Heart right ventricle (tissue), 16 donors: ENCODE measurements at regions not wholly inside any gene's neighbourhood (a gene's known extent, or its start where the extent isn't known, plus 50 kb on each side); places are given as distances from the start of the nearest gene placed in this dataset.
"Not testable (repeated sequence)": the region's sequence is repeated elsewhere in the genome, so short reads cannot be mapped to it uniquely, and the experiment has no call there.

Experiments used
- ATAC-seq, 8 donors: fragments of 200-7000 bp; cut with Tn5 transposase; one replicate each; pipeline ENCODE4 v1.9.1; 2020; ENCODE audit warnings: mild to moderate bottlenecking in 8 of 8, moderate library complexity in 8 of 8, moderate number of reproducible peaks in 1 of 8
- DNase-seq, 2 donors: peaks; one replicate each; pipeline ENCODE4 v3.0.0-alpha.2; 2020
- H3K27ac ChIP-seq, 10 donors: fragments of 200-600 bp; sonication (generic) in 2 of 10; one replicate each; pipeline versions ENCODE4 v1.5.0 to v1.8.0; 2020 to 2022; ENCODE audit warnings: mild to moderate bottlenecking in 3 of 10
- H3K27me3 ChIP-seq, 7 donors: fragments of 200-600 bp; one replicate each; pipeline ENCODE4 v1.8.0; 2021 to 2022; ENCODE audit warnings: mild to moderate bottlenecking in 2 of 7
- H3K36me3 ChIP-seq, 9 donors: fragments of 200-600 bp; sonication (generic) in 1 of 9; one replicate each; pipeline versions ENCODE4 v1.5.0 to v1.8.0; 2020 to 2022; ENCODE audit warnings: mild to moderate bottlenecking in 2 of 9
- H3K4me1 ChIP-seq, 9 donors: fragments of 200-600 bp; sonication (generic) in 1 of 9; one replicate each; pipeline versions ENCODE4 v1.5.0 to v1.8.0; 2020 to 2022; ENCODE audit warnings: mild to moderate bottlenecking in 4 of 9
- H3K4me3 ChIP-seq, 10 donors: fragments of 200-600 bp; sonication (generic) in 2 of 10; one replicate each; pipeline versions ENCODE4 v1.5.0 to v1.8.0; 2020 to 2022; ENCODE audit warnings: mild to moderate bottlenecking in 7 of 10, moderate library complexity in 2 of 10
- H3K9me3 ChIP-seq, 11 donors: fragments of 200-600 bp in 10 of 11; sonication (generic) in 2 of 11; one replicate each; pipeline versions ENCODE4 v1.5.0 to v1.8.0; 2013 to 2022; ENCODE audit warnings: mild to moderate bottlenecking in 2 of 11, control low read depth in 1 of 11, moderate library complexity in 1 of 11
- WGBS, 2 donors: extraction: QIAGEN DNeasy Blood & Tissue Kit; methylation state at CpG; one replicate each; pipeline ENCODE4 v1.1.7; 2013; ENCODE audit warnings: inconsistent platforms in 1 of 2; 5-methylcytosine and 5-hydroxymethylcytosine counted together
- intact Hi-C, 10 donors: fragments of 100-400 bp; cut with DNase I; formaldehyde crosslinking; loops; one replicate each; pipeline versions ENCODE4 v1.11.1 to v1.14.2; 2022
- TF ChIP-seq, protein P1 (sequence below), 9 donors: fragments of 200-600 bp; sonication (generic) in 2 of 9; IDR thresholded peaks; one replicate each; pipeline versions ENCODE4 v1.5.0 to v1.8.0; 2021 to 2022; ENCODE audit warnings: antibody characterized with exemption in 9 of 9, mild to moderate bottlenecking in 5 of 9, moderate library complexity in 1 of 9
- donor health status: Arrhythmogenic right ventricular cardiomyopathy.
- donor health status: ischemic (EF 13 %, LVEDD 7.1; RV severe dilation, severe dysfunction).
- donor health status: healthy with polysubstance abuse.
- donor health status: DM: no; HTN: yes; CAD: no.
- donor health status: DM: no; HTN: no; CAD: no.
- donor health status: ischemic (EF 25% LVEDD 6.9; RV normal size, moderate dysfunction).
- donor health status: ischemic (EF 25% LVEDD 5.7; RV mildly dilated, moderate dysfunction).
- donor health status: healthy.
- donor health status: DM: yes; HTN: yes; CAD: no.
- donor health status: Ischemic cardiomyopathy.
- donor health status: ischemic (EF 35%, LVEDD 5.7; RV mildly dilated, moderate dysfunction).
- donor health status: nonischemic (EF 11% LVEDD 7.7; RV severe dilation, severe dysfunction).
- donor health status: DM: yes; HTN: yes; CAD: no.
- donor health status: PGD.
- donor health status: ischemic (EF 29% LVEDD 5.4; RV normal size, mild dysfunction).
- donor health status: nonischemic (EF 23%, LVEDD 6.1; RV moderate dilation, normal function).

DNA sequence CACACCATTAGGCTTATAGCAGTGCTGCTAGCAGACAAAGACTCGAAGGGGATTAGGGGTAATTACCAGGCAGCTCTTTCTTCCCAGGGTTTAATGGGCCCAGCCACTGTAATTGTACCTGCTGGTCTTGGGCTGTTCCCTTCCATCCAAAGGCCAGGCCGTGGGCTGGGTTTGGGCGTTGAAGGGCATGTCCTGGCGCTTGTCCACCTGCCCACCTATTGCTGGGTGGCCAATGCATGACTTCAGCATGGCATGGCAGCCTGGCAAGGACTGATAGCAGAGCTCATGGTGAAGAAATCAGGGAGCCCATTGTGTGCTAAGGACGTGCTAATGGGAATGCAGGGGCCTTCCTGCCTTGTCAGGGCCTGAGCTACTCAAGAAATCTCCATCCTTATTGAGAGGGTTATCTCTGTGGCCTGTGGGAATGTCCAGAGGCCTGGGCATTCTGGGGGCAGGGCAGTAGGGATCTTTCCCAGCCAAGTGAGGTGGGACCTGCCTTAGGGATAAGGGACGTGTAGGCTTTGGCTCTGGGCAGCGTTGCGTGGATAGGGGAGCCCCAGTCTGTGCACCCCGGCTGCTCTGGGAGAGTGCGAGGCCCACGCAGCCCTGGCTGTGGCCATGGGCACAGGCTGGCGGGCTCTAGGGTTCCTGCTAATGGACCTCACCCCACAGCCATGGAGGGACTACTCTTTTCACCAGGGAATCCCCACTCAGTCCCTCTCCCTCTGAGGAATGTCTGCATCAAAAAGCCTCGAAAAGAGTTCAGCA, 116.1 kb upstream of the PITX1 start:
- DNase-seq (no peak), ATAC-seq (no peak)
- no peak overlapping the region for H3K27ac ChIP-seq
- peaks cover 0 to 11% (median 3%) of the 10 kb centered on the region in 7 donors for H3K27me3 ChIP-seq
- TF ChIP-seq, protein P1, sequence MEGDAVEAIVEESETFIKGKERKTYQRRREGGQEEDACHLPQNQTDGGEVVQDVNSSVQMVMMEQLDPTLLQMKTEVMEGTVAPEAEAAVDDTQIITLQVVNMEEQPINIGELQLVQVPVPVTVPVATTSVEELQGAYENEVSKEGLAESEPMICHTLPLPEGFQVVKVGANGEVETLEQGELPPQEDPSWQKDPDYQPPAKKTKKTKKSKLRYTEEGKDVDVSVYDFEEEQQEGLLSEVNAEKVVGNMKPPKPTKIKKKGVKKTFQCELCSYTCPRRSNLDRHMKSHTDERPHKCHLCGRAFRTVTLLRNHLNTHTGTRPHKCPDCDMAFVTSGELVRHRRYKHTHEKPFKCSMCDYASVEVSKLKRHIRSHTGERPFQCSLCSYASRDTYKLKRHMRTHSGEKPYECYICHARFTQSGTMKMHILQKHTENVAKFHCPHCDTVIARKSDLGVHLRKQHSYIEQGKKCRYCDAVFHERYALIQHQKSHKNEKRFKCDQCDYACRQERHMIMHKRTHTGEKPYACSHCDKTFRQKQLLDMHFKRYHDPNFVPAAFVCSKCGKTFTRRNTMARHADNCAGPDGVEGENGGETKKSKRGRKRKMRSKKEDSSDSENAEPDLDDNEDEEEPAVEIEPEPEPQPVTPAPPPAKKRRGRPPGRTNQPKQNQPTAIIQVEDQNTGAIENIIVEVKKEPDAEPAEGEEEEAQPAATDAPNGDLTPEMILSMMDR (IDR thresholded peaks at IDR 0.05) = no peak
- no peak overlapping the region for H3K4me3 ChIP-seq
- H3K4me1 ChIP-seq = no peaks in the 10 kb centered on the region
- intact Hi-C loops = no loop called here
- 69 to 71% methylated on average over 13 of the region's 13 CpGs for WGBS, 2 donors
- no peaks in the 10 kb centered on the region for H3K36me3 ChIP-seq
- H3K9me3 ChIP-seq = no peaks in the 10 kb centered on the region

DNA sequence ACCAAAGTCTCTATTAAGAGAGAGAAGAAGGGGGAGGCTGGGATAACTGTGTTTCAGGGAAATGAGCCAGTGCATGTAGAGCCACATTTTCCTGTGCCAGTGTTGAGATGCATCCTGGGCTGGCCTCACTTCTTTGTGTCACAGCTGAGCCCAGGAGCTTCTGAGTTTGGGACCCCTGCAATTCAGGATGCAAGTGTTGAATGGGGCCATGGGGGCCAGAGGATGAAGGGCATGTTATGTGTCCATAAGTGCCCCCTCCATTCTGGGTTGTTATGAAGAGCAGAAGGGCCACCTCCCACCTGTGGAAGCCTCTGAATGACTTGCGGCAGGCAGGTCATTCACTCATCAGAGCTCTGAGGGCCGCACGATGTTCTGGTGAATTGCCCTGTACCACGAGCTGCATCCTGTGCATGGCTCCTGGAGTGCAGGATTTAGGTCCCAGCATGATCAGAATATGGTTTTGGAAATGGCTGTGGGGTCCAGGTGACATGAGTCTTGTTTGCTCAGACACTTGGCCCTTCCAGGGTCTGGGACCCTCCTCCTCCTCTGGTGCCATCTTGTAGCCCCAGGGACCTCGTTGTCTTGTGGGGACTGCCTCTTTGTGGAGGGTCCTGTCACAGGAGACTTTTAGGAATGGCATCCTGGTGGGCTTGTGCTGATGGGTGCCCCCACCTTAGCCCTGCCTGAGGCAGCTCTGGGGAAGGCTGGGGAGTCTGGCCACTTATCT, 115.4 kb upstream of the PITX1 start:
- intact Hi-C loops = no loop called here
- Histone ChIP-seq H3K4me1 (no peaks in the 10 kb centered on the region), H3K4me3 (no peak overlapping the region), H3K27me3 (peaks cover 0 to 11% (median 3%) of the 10 kb centered on the region in 7 donors), H3K27ac (no peak overlapping the region), H3K9me3 (no peaks in the 10 kb centered on the region), H3K36me3 (no peaks in the 10 kb centered on the region)
- no peak for ATAC-seq
- 79 to 84% methylated on average over 5 of the region's 5 CpGs for WGBS, 2 donors
- TF ChIP-seq, protein P1 (IDR thresholded peaks at IDR 0.05) = no peak
- no peak for DNase-seq

DNA sequence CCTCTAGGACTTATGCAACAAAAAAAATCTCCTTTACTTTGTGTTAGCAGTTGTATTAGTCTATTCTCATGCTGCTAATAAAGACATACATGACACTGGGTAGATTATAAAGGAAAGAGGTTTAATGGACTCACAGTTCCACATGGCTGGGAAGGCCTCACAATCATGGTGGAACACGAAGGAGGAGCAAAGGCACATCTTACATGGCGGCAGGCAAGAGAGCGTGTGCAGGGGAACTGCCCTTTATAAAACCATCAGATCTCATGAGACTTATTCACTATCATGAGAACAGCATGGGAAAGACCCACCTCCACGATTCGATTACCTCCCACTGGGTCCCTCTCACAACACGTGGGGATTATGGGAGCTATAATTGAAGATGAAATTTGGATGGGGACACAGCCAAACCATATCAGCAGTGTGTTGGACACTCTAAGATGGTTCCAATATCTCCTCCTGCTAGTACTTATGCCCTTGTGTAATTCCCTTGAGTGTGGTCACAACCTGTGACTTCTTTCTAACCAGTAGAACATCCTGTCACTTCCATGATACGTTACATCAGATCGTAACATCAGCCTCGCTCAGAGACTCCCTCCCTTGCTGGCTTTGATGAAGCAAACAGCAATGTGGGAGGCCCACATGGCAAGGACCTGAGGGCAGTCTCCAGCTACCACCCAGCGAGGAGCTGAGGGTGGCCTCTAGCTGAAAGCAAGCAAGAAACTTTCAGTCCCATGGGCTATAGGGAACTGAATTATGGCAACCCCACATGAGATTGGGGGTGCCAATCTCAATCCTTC, 113.5 kb upstream of the PITX1 start:
- H3K36me3 ChIP-seq = no peaks in the 10 kb centered on the region
- H3K27ac ChIP-seq = no peak overlapping the region
- TF ChIP-seq, protein P1 (IDR thresholded peaks at IDR 0.05) = no peak
- intact Hi-C loops = no loop called here
- no peak for DNase-seq
- H3K4me1 ChIP-seq = no peaks in the 10 kb centered on the region
- ATAC-seq = no peak
- H3K9me3 ChIP-seq = no peaks in the 10 kb centered on the region
- no peak overlapping the region for H3K4me3 ChIP-seq
- peaks cover 0 to 6% (median 0%) of the 10 kb centered on the region in 7 donors for H3K27me3 ChIP-seq
- WGBS, 2 donors = 90 to 91% methylated on average over 10 of the region's 10 CpGs

DNA sequence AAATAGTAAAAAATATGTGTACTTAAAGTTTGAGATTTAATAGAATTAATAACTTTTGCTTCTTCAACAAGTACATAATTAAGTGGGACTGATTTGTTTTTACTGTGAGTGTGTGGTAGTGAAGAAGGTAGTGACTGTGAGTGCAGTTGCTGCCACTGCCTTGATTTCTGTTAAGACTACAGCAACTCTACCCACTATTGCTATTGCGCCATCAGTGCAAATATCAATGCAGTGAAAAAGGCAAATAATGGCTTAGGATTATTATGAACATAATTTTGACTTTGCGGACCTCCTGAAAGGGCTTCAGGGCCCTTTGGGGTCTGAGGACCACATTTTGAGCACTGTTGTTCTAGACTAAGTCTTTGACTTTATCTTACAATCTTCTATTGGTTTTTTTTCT, 112.0 kb upstream of the PITX1 start:
- H3K9me3 ChIP-seq = no peaks in the 10 kb centered on the region
- DNase-seq = no peak
- ATAC-seq = no peak
- intact Hi-C loops = no loop called here
- no peaks in the 10 kb centered on the region for H3K36me3 ChIP-seq
- WGBS, 2 donors = 91 to 95% methylated on average over 2 of the region's 2 CpGs
- peaks cover 0 to 6% (median under 1%) of the 10 kb centered on the region in 7 donors for H3K27me3 ChIP-seq
- TF ChIP-seq, protein P1 (IDR thresholded peaks at IDR 0.05) = no peak
- no peak overlapping the region for H3K27ac ChIP-seq
- H3K4me1 ChIP-seq = peaks cover 0 to 6% (median 0%) of the 10 kb centered on the region in 9 donors
- H3K4me3 ChIP-seq = no peak overlapping the region

DNA sequence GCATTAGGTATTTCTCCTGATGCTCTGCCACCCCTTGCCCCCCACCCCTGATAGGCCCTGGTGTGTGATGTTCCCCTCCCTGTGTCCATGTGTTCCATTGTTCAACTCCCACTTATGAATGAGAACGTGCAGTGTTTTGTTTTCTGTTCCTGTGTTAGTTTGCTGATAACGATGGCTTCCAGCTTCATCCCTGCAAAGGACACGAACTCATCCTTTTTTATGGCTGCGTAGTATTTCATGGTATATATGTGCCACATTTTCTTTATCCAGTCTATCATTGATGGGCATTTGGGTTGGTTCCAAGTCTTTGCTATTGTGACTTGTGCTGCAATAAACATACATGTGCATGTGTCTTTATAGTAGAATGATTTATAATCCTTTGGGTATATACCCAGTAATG, 109.7 kb upstream of the PITX1 start:
- ATAC-seq, H3K27me3 ChIP-seq, intact Hi-C loops, H3K27ac ChIP-seq, H3K9me3 ChIP-seq, H3K36me3 ChIP-seq, H3K4me3 ChIP-seq, DNase-seq: not testable (repeated sequence)
- WGBS, 2 donors = 75 to 77% methylated on average over 4 of the region's 4 CpGs
- H3K4me1 ChIP-seq = peaks cover 0 to 22% (median 0%) of the 10 kb centered on the region in 9 donors
